HG03378 (cell line): ENCODE measurements at regions not wholly inside any gene's neighbourhood (a gene's known extent, or its start where the extent isn't known, plus 50 kb on each side); places are given as distances from the start of the nearest gene placed in this dataset.
"Not testable (repeated sequence)": the region's sequence is repeated elsewhere in the genome, so short reads cannot be mapped to it uniquely, and the experiment has no call there.

Experiments
- ATAC-seq: cut with Tn5 transposase; IDR thresholded peaks from one replicate; pipeline ENCODE4 v1.9.1; 2021; ENCODE audit warnings: mild to moderate bottlenecking, moderate library complexity; ENCODE audit not compliant: unreplicated experiment

DNA sequence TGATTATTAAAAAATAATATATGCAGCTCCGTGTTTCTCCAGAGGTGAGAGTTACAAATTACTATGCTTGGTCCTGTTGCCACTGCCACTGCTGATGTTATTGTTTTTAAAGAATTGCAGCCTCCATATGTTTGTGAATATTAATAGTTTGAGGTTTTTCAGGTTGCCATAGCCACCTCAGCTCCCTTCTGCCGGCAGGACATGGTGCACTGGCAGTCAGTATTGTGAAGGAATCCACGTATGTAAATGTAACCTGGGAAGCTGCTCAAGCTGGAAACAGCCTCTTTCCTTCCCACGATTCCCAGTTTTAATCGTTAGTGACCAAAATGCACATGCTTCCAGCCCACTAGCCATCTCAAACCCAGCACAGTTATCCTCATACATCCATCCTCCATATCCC, 184.4 kb upstream of the CCNG1 start:
- ATAC-seq = no peak

GRCh38 chr5:163259495-163259894, 177.9 kb upstream of the CCNG1 start:
- ATAC-seq = no peak

GRCh38 chr5:163260471-163260870, 176.9 kb upstream of the CCNG1 start:
- no peak for ATAC-seq

GRCh38 chr5:163260961-163261360, 176.4 kb upstream of the CCNG1 start:
- ATAC-seq = no peak

GRCh38 chr5:163261647-163262269, 175.6 kb upstream of the CCNG1 start:
- ATAC-seq = no peak

DNA sequence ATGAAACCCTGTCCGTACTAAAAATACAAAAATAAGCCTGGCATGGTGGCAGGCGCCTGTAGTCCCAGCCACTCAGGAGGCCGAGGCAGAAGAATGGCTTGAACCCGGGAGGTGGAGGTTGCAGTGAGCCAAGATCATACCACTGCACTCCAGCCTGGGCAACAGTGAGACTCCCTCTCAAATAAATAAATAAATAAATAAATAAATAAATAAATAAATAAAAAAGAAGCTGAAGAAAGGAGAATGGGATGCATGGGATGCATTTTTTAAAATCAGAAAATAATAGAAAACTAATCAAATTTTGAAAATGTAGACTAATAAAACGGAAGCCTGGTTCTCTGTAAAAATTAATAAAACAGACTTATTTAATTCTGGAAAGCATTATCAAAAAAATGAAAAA, 171.1 kb upstream of the CCNG1 start:
- not testable (repeated sequence) for ATAC-seq

DNA sequence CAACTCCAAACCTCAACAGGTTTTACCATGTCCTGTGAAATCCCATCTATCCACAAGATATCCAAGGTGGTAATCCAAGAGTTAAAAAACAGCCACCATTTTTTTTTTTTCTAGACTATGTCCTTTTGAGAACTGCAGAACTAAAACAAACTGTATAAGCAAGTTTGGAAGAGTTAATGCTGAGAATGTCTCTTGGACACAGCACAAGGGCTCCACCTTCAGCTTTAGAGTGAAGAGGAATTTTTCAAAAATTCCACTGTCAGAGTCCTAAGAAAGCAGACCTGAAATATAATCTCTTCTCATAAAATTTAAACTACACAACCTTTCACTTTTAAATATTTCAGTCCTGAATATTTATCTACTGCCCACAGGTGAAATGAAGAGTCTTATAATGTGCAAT, 167.8 kb upstream of the CCNG1 start:
- no peak for ATAC-seq

DNA sequence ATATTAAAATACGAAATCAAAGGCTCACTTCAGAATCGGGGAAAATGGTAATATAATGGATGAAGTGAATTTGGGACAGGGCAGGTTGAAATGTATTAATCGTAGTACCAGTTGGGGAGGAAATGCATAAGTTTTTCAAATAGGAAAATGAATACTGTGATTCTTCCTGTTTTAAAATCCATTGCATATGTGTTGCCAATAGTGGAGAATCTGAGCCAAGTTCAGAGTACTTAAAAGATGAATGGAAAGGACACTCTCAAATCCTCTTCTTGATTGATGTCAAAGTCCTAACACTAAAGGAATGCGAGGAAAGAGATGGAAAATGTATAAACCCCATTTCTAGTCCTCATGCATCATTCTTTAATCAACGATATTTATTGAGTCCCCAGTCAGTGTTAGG, 160.9 kb upstream of the CCNG1 start:
- ATAC-seq = no peak

DNA sequence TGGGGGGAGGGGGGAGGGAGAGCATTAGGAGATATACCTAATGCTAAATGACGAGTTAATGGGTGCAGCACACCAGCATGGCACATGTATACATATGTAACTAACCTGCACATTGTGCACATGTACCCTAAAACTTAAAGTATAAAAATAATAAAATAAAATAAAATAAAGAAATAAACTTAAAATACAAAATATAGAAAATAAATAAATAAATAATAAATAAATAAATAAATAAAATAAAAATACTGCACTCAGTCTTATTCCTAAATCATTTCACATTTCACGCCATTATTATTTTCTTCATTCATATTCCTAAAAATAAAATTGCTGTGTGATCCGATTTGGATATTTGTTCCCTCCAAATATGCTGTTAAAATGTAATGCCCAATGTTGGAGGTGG, 156.5 kb upstream of the CCNG1 start:
- not testable (repeated sequence) for ATAC-seq

- no peak for ATAC-seq
Observed at GRCh38 chr5:163281512-163281911, 155.9 kb upstream of the CCNG1 start.

- no peak for ATAC-seq
Observed at GRCh38 chr5:163293836-163294235, 143.6 kb upstream of the CCNG1 start.

DNA sequence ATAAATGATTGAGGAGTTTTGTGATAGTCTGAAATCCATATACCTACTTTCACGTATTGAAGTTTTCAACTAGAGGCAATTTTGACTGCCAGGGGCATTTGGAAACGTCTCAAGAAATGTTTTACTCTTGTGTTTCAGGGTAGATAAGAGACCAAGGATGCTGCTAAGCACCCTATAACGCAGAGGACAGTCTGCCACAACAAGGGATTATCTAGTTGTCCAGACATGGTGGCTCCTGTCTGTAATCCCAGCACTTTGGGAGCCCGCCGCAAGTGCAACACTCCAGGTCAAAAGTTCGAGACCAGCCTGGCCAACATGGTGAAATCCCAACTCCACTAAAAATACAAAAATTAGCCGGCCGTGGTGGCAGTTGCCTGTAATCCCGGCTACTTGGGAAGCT, 133.7 kb upstream of the CCNG1 start:
- ATAC-seq = no peak

DNA sequence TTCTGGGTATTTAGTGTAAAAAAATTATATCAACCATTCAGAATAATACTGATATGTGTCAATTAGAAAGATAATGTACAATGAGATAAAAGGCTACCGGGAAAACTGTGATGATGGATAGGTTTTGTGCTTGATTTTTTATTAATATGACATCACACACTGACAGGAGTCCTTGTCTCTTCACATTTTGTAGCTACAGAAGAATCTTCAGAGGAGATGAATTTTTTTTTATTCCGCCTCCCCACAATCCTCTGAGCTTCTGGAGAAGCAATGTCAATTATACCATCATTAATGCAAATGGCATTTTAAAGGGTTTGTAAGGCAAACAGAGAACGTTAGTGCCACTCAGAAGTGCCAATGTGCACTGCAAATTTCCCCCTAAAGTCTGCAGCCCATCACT, 131.7 kb upstream of the CCNG1 start:
- ATAC-seq = no peak

- no peak for ATAC-seq
Observed at GRCh38 chr5:163306421-163306820, 131.0 kb upstream of the CCNG1 start.

- ATAC-seq = no peak
Observed at GRCh38 chr5:163309914-163310313, 127.5 kb upstream of the CCNG1 start.

GRCh38 chr5:163310997-163311396, 126.4 kb upstream of the CCNG1 start:
- no peak for ATAC-seq

GRCh38 chr5:163312598-163312997, 124.8 kb upstream of the CCNG1 start:
- no peak for ATAC-seq

DNA sequence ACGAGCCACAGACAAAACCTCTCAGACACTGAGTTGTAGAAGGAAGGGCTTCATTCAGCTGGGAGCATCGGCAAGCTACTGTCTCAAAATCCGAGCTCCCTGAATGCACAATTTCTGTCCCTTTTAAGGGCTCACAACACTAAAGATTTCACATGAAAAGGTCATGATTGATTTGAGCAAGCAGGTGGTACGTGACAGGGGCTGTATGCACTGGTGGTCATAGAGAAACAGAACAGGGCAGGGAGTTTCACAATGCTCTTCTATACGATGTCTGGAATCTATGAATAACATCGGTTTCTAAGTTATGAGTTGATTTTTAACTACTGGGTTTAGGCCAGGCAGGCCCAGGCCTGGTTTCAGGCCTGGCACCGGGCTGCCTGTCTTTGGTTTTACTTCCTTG, 124.3 kb upstream of the CCNG1 start:
- ATAC-seq = not testable (repeated sequence)

DNA sequence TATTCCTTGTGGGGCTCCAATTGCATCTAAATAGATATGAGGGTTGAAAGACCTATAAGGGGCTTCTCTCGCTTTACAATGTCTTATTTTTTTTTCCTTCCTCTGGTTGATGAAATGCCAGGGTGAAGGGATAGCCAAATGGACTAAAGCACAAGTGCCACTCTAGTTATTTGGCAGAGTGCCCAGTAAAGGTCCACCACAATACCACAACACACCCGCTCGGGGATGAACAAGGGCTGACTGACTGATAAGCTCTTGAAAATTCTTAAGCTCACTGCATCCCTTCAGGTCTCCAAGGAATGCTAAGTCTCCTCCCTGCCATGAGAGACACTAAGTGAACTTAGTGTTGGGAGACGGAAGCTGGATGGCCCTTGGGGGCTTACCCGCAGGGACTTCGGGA, 121.0 kb upstream of the CCNG1 start:
- ATAC-seq = not testable (repeated sequence)

DNA sequence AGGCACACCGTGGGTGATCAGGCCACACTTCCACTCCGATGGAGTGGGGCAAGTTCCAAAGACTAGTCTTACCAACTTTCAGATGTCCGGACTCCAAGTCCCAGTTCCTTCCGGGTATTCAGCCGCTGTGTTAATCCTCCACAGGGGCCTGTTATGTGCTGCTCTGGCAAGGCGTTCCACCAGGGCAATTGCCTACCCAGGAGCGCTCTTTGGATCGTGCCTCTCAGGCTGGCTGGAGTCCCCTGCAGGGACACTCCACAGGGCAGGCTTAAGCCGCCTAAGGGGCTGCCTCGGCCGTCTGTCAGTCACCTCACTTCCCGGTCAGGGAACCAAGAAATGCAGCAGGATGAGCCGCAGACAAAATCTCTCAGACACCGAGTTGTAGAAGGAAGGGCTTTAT, 118.7 kb upstream of the CCNG1 start:
- no peak for ATAC-seq

DNA sequence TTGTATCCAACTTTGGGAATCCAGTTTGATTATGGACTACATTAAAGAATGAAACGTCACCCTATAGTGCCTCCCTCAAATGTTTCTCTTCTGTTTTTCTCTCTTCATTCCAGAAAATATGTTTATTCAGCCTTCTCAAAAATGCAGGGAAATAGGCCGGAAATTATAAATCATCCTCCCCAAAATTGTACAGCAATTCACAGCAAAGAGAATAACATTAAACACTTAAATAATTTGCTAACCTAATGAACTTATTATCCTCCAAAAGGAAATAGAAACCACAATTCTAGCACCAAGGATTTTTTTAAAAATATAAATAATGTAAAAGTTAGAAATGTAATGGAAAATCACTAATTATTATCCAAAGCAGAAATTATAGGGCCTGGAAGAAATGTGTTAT, 115.9 kb upstream of the CCNG1 start:
- no peak for ATAC-seq

GRCh38 chr5:163330723-163331668, 106.4 kb upstream of the CCNG1 start:
- no peak for ATAC-seq
